ENCODE measurements at regions not wholly inside any gene's neighbourhood (a gene's known extent, or its start where the extent isn't known, plus 50 kb on each side); places are given as distances from the start of the nearest gene placed in this dataset.
"Not testable (repeated sequence)": the region's sequence is repeated elsewhere in the genome, so short reads cannot be mapped to it uniquely, and the experiment has no call there.

DNA sequence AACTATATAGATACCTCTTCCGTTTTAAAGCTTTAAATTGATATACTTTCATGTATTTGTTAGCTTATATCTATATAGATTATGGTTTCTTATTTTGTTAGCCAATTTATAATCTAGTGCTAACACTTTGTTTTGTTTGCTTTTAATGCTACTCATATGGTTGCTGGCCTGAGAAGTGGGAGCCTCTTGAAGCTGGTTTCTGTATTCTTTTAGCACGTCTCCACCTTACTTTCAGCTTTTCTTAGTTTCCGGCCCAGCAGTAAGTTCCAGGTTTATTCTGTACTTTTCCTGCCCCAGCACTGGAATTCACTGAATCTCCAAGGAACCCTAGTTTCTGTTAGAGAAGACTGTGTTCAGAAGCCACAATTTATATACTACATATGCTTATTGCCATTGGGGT lies 458.9 kb downstream of the PRR16 start:
- no peak for DNase-seq

DNA sequence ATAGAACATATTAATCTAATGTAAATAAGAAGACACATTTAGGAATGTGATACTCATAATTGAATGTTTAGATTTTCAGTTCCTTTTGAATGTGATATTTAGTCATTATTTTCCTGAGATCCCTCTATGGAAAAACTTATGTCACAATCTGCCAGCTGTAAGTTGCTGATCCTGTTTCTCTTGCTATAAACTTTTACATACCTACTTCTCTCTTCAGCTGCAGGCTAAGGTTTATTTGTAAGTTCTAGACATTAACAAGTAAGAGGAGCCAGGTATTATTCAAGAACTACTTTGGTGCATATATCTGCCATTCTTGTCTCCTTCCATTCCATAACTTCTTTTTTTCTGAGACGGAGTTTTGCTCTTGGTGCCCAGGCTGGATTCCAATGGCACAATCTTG lies 462.4 kb downstream of the PRR16 start:
- no peak for DNase-seq

DNA sequence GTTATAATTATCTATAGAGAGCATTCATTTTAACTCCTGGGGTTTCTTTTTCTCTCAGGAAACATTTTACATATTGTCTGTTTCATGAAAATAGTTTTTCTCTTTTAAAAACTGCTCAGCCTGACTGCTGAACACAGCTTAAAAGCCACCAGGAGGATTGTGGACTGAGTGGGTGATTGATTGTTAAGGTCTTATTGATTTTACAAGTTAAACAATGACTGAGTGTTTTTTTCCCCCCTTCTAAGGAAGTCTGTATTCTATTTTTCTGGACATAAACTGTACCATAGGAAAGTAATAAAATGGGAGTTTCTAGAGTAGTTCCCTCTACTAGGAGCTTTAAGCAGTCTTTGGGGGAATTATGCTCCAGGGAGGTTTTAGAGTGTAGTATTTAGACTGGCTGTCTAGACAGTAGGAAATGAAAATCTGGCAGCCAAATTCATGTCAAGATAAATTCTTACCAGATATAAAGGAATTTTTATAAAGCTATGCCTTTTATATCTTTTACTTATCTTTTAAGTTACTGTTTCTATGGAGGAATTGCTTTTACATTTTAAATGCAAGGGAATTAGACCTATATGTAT lies 463.9 kb downstream of the PRR16 start:
- DNase-seq = no peak

DNA sequence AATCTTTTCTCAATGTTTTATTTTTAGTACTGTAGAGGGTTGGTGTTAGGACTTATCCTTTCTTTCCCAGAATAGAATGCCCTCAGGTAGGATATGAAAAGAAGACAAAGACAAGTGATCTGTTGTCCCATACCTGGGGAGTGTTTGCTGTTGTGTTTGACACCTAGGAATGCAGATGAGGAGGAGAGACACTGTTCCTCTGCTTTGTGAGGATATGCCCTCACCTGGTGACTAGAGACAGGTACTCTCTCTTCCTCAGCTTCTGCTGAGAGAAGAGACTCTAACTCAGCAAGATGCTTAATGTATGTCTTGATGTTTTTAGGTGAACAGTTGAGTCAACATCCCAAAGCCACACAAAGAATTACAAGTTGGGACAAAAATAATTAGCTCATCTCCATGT lies 468.4 kb downstream of the PRR16 start:
- DNase-seq = no peak

DNA sequence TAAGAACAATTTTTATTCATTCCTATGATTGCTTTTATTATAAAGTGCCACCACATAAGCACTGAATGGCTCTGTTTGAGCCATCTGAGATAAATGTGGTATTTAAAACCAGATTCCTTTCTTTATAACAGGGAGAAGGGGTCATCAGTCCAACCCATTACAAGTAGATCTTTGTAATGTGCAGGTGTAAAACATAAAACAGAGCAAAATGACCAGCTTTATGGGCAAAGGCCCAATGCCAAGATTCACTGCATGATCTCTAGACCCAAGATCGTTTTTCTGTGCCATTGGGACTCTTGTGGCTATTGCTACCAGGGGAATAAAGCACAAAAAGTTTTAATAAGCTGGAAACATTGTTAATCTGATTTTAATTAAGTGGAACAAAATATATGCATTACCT lies 469.9 kb downstream of the PRR16 start:
- no peak for DNase-seq

DNA sequence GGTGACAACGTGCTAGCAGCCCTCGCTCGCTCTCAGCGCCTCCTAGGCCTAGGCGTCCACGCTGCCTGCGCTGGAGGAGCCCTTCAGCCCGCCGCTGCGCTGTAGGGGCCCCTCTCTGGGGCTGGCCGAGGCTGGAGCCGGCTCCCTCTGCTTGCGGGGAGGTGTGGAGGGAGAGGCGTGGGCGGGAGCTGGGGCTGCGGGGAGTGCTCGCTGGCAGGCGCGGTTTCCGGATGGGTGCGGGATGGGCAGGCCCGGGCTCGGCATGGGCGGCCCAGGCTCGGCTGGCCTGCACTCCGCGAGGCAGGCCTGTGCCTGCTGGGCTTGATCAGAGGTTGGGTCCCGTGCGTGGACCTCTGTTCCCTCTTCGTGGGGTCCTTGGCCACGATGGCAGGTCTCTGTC lies 472.6 kb downstream of the PRR16 start:
- no peak for DNase-seq

DNA sequence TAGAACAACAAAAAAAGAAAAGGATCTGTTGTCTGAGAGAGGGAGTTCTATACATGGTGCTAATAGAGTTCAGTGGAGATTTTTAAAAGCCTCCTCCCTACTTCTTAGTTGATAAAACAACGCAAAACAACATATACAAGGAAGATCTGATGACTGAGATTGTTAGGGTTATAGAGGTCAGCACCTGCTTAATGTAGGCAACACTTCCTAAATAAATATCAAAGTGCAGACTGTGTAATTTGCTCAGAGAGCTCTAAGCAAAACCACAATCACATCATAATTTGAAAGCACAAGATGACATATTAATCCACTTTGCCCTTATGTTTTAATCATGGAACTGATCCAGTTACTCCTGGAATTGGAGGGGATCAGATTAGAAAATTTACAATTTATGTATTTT lies 474.5 kb downstream of the PRR16 start:
- DNase-seq = no peak

DNA sequence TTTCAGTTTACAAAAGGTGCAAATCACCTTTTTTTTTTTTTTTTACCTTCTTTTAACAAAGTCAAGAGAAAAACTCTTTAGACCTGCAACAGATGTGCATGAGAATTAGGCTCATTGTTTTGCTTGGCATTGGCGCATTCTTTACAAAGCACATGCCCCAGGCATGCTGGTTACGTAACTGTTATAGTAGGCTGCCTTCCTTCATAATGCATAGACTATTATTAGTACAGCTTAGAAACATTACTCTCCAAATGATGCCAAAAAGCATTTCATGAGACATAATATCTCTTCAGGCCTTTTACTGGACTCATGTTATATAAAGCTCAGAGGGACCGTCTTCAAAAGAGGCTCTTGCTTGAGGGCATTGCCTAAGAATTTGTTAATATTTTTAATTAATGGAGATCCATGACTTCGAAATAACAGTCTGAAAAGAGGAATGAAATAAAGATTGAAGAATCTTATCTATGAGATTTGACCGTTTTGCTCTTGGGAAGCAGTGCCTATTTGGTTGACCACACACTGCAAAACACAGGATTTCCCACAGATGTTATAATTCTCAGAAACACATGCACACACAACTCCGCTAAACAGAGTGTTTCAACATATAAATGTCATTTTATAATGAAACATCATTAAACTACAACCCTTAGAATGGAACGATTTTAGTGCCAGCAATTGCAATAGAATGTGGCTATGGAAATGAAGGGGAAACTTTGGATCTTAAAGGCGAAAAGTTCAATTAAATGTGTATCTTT lies 478.7 kb downstream of the PRR16 start:
- DNase-seq = no peak

DNA sequence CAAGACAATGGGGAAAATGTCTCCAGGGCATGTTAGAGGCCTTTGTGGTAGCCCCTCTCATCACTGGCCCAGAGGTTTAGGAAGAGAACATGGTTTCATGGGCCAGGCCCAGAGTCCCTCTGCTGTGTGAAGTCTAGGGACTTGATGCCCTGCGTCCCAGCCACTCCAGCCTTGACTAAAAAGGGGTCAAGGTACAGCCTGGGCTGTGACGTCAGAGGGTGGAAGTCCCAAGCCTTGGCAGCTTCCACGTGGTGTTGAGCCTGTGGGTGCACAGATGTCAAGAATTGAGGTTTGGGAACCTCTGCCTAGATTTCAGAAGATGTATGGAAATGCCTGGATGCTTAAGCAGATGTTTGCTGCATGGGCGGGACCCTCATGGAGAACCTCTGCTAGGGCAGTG lies 485.5 kb downstream of the PRR16 start:
- not testable (repeated sequence) for DNase-seq

DNA sequence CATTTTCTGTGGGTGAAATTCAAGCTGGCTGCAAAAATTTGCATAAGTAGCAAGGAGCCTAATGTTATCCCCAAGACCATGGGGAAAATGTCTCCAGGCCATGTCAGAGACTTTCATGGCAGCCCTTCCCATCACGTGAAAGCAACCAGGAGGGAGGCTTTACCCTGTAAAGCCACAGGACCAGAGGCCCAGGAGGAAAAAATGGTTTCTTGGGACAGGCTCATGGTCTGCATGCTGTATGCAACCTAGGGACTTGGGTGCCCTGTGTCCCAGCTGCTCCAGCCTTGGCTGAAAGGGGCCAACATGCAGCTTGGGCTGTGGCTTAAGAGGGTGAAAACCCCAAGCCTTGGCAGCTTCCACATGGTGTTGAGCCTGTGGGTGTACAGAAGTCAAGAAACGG lies 489.3 kb downstream of the PRR16 start:
- not testable (repeated sequence) for DNase-seq

DNA sequence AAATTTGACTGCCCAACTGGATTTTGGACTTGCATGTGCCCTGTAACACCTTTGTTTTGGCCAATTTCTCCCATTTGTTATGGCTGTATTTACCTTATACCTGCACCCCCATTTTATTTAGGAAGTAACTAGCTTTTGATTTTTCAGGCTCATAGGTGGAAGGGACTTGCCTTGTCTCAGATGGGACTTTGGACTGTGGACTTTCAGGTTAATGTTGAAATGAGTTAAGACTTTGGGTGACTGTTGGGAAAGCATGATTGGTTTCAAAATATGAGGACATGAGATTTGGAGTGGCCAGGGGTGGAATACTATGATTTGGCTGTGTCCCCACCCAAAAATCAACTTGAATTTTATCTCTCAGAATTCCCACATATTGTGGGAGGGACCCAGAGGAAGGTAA lies 490.2 kb downstream of the PRR16 start:
- no peak for DNase-seq

DNA sequence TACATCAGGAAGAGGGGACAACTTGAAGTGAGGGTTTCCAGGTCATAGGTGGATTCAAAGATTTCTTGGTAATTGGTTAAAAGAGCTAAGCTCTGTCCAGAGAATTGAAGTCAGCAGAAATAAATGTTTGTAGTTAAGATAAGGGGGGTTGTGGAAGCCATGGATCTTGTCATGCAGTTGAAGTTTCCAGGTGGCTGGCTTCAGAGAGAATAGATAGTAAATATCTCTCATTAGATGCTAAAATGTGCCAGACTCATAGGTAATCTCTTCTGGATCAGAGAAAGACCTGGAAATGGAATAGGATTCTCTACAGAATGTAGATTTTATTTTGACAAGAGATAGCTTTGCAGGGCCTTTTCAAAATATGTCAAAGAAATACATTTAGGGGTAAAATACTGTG lies 491.7 kb downstream of the PRR16 start:
- no peak for DNase-seq

DNA sequence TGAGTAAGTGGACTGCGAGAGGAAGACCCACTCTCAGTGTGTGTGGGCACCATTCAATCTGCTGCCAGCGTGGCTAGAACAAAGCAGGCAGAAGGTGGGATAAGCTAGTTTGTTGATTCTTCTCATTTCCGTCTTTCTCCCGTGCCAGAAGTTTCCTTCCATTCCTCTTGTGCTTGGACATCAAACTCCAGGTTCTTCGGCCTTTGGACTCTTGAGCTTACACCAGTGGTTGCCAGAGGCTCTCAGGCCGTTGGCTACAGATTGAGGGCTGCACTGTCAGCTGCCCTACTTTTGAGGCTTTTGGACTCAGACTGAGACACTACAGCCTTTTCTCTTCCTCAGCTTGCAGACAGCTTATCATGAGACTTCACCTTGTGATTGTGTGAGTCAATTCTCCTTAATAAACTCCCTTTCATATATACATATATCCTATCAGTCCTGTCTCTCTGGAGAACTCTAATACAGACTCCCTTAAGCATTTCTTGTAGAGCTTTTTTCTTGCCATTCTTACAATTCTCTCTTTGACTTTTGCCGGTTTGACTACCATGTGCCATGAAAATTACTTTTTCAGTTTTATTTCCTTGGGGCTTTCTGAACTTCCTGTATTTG lies 494.9 kb downstream of the PRR16 start:
- no peak for DNase-seq

DNA sequence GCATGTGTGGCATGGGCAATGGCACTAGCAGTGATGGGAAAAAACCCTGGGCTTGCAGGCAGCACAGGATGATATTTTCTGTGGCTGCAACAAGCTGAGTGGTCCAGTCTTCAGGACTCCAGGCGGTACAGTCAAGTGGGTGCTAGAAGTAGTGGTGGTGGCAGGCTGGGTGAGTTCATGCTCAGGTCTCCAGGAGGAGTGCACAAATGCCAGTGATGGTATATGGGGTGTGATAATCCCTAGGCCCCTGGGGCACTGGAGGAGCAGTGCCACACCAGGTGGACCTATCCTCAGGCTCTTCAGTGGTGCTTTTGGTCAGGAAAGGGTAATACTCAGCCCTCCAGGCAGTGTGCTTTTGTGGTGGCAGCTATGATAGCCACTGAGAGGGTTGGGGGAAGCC lies 496.4 kb downstream of the PRR16 start:
- DNase-seq = no peak

DNA sequence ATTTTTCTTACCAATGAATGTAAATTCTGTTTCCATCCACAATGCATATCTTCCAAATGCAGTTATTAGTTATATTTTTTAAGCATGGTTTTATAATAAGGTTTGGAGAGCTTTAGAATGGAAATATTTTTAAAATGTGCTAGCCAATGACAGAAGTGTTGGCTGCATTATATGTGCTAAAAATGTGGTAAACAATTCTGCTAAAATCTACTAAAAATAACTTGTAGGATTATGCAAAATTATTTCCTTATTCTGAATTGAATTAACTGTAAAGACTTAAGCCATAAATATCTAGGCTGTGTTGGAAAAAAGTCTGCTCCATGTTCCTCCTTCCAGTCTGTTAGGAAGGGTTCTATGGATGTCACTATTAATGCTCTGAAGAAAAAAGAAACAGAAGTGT lies 503.3 kb downstream of the PRR16 start:
- no peak for DNase-seq

DNA sequence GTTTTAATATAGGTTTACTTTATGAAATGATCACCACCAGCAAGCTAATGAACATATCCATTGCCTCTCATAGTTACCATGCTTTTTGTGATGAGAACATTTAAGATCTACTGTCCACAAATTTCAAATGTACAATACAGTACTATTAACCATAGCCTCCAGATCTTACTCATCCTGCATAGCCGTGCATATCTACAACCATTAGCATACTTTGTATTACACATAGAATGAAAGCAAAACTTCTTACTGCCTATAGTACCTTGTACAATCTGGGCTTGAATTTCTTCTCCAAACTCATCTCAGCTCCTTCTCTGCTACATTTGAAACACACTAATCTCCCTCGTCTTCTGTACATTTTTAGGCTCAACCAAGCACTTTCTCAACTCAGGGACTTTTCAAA lies 510.6 kb downstream of the PRR16 start:
- DNase-seq = no peak

DNA sequence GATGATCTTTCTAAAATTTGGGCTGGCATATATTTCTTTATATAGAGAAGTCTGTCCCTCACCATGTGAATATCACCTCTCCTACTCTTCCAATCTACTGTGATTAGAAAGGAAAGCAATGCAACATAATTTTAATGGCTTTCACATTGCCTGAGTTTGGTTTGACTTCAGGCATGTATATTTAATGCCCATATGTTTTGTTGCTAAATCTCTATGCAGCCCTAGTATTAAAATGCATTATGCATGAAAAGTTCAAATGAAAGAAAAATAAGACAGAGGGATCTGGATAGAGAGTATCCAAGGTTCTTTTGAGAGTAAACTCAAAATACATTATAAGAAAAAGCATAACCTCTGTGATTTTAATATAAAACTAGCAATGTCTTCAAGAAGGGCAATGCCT lies 518.3 kb downstream of the PRR16 start:
- DNase-seq = no peak

DNA sequence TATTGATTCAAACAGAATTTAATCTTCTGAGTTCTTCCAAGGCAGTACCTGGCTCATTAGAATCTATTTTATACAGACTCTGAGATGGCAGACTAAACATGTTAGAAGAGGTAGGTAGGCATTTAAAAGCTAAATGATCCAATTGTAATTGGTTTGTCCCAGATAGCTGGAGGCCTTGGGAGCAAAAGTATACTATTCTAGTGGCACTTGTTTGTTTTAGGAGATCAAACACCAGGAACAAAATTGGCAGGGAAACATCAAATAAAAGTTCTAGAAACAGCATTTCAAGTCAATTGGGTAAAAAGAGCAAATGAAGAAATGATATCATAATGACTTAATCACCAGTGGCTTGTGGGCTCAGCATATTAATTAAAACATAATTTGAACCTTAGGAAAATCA lies 521.4 kb downstream of the PRR16 start:
- no peak for DNase-seq

DNA sequence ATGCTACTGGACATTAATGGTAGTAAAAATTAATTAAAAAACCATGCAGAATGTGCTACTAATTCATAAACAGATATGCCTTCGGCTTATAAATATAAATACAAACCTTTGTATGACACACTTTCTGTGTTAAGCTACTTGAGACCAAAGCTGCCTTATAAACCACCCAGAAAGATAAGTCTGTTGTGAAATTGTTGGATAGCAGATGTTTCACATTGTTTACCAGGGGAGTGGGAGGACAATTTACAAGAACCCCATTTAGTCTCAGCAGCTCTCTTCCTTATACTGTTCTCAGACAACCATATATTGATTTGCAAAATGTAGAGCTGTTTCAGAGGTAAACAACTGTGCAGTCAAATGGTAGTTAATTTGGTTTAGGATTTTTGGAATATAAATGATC lies 524.4 kb downstream of the PRR16 start:
- DNase-seq = no peak

DNA sequence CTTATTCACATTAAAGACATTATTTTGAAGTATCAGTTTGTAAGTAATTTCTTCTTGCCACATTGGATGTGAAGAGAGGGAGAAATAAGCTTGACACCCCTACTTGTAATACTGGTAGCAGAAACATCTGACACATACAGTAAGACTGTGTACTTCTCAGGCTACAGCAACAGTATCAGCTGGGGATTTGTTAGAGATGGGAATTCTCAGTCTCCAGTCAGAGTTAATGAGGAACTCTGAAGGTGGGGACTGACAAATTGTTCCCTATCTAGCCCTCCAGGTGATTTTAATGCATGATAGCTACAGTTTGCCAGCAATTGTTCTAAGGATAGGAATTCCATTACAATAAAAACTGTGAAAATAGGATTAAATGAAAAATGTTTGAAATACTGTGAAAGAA lies 524.8 kb downstream of the PRR16 start:
- no peak for DNase-seq

DNA sequence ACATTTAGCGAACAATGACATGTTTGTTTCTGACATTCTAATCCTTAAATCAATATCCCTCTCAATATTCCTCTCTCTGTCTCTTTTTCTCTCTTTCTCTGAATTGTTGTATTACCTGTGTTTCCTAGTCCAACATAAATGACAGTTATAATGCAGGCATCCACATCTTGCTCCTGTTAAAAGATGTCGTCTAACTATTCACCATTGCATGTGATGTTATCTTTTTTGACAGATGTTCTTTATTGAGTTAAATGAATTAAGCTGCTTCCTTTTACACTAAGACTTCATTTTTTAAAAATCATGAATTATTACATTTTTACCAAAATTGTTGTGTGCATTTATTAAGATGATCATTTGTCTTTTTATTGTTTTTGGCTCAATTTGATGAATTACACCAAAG lies 527.5 kb downstream of the PRR16 start:
- no peak for DNase-seq

DNA sequence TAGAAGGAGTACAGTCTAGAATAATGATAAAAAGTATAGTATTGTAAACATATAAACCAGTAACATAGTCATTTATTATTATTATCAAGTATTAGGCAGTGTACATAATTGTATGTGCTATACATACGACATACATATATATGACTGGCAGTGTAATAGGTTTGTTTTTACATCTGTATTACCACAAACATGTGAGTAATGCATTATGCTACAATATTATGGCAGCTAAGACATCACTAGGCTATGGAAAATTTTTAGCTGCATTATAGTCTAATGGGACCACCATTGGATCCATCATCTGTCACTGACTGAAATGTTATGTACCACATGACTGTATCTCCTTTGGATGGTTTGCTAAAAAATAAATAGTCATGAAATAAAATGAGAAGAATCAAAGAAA lies 530.0 kb downstream of the PRR16 start:
- no peak for DNase-seq

DNA sequence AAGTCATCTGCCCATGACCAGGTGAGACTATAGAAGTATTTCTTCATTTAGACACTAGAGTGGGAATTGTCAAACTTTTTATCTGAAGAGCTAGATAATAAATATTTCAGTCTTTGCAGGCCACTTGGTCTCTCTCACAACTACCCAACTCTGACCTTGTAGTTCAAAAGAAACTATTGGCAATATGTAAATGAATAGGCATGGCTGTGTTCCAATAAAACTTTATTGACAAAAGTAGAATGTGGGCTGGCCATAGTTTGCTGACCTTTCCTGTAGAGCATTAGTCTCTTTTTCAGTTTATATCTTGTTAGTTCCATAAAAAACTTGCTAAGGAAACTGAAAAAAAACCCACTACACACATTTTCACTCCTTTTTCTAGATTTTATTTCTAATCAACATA lies 535.5 kb downstream of the PRR16 start:
- no peak for DNase-seq

DNA sequence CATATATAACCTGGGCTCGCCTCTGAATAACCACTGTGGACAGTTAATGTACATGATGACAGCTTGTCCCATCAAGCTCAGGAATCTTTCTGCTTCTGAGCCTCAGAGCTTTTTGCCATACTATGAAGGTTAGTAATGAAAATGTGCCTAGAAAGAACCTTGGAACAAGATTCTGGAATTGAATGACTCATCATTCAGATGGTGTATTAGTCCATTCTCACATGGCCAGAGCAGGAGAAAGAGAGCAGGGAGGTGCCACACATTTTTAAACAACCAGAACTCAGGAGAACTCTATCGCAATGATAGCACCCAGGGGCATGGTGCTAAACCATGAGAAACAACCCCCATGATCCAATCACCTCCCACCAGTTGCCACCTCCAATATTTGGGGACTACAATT lies 542.1 kb downstream of the PRR16 start:
- no peak for DNase-seq

DNA sequence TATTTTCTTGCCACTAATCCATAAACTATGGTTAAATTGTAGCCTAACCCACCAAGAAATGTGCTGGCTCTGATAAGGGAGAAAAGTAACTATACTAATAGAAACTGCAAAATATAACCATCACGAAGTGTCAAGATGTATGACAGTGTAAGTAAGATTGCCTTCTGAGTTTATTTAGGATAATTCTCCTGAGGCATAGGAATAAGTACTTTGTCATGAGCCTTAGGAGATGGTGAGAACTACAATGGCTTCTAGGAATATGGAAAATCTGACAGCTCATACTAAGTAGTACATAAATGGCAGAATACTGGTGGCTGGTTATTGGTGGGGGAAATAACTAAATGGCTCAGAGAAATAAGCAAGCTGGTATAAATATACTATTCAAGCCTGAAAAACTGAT lies 543.9 kb downstream of the PRR16 start:
- DNase-seq = no peak
